H4 (cell line): ENCODE measurements at regions not wholly inside any gene's neighbourhood (a gene's known extent, or its start where the extent isn't known, plus 50 kb on each side); places are given as distances from the start of the nearest gene placed in this dataset.

Source experiments
- DNase-seq: peaks from one replicate; pipeline ENCODE4 v3.0.0-alpha.2; 2015; ENCODE audit warnings: low spot score

- DNase-seq, result no peak
Observed at GRCh38 chr15:39180030-39180429, 400.8 kb upstream of the THBS1 start.

- no peak for DNase-seq
Observed at GRCh38 chr15:39180483-39180933, 400.4 kb upstream of the THBS1 start.

GRCh38 chr15:39181056-39181747 lies 399.7 kb upstream of the THBS1 start:
- DNase-seq, result no peak

GRCh38 chr15:39181940-39182339 lies 398.9 kb upstream of the THBS1 start:
- no peak for DNase-seq

GRCh38 chr15:39183164-39183881 lies 397.6 kb upstream of the THBS1 start:
- DNase-seq, result no peak

GRCh38 chr15:39184701-39185390 lies 396.0 kb upstream of the THBS1 start:
- no peak for DNase-seq

GRCh38 chr15:39188314-39188713 lies 392.6 kb upstream of the THBS1 start:
- no peak for DNase-seq

- peak; percentile 60 for DNase-seq
Observed at GRCh38 chr15:39188930-39189329, 391.9 kb upstream of the THBS1 start.

- peak; percentile 47 for DNase-seq
Observed at GRCh38 chr15:39191871-39192291, 389.0 kb upstream of the THBS1 start.

- DNase-seq, result no peak
Observed at GRCh38 chr15:39192351-39192750, 388.5 kb upstream of the THBS1 start.

- DNase-seq, result no peak
Observed at GRCh38 chr15:39192979-39193560, 387.8 kb upstream of the THBS1 start.

- DNase-seq, result no peak
Observed at GRCh38 chr15:39193611-39194010, 387.3 kb upstream of the THBS1 start.

GRCh38 chr15:39194106-39194830 lies 386.6 kb upstream of the THBS1 start:
- DNase-seq, result no peak

GRCh38 chr15:39195961-39196486 lies 384.9 kb upstream of the THBS1 start:
- peak; percentile 53 for DNase-seq

GRCh38 chr15:39198044-39199000 lies 382.6 kb upstream of the THBS1 start:
- no peak for DNase-seq

- peak; percentile 77 for DNase-seq
Observed at GRCh38 chr15:39199076-39199475, 381.8 kb upstream of the THBS1 start.

GRCh38 chr15:39200586-39200985 lies 380.3 kb upstream of the THBS1 start:
- DNase-seq, result no peak

- no peak for DNase-seq
Observed at GRCh38 chr15:39202641-39203040, 378.2 kb upstream of the THBS1 start.

GRCh38 chr15:39204031-39204430 lies 376.8 kb upstream of the THBS1 start:
- DNase-seq, result no peak

- DNase-seq, result no peak
Observed at GRCh38 chr15:39205081-39205480, 375.8 kb upstream of the THBS1 start.
